HUES6 (cell line): ENCODE measurements at regions not wholly inside any gene's neighbourhood (a gene's known extent, or its start where the extent isn't known, plus 50 kb on each side); places are given as distances from the start of the nearest gene placed in this dataset.

Source experiments
- H3K27ac ChIP-seq: 2 replicates; pipeline ENCODE4 v1.7.0; 2013; ENCODE audit warnings: low read depth, mild to moderate bottlenecking, low read length, inconsistent platforms
- H3K27me3 ChIP-seq: 2 replicates; pipeline ENCODE4 v1.6.1; 2013; ENCODE audit warnings: low read length; ENCODE audit not compliant: control insufficient read depth, insufficient read depth
- H3K36me3 ChIP-seq: 2 replicates; pipeline ENCODE4 v1.6.1; 2013; ENCODE audit warnings: low read length; ENCODE audit not compliant: control insufficient read depth, insufficient read depth
- H3K4me1 ChIP-seq: 2 replicates; pipeline ENCODE4 v1.6.1; 2013; ENCODE audit warnings: low read length; ENCODE audit not compliant: control insufficient read depth, insufficient read depth
- H3K4me3 ChIP-seq: 2 replicates; pipeline ENCODE4 v1.5.1; 2013; ENCODE audit warnings: low read depth, low read length
- H3K9ac ChIP-seq: one replicate; pipeline ENCODE4 v1.6.1; 2013; ENCODE audit warnings: mild to moderate bottlenecking, low read length
- H3K9me3 ChIP-seq: 2 replicates; pipeline ENCODE4 v1.6.1; 2013; ENCODE audit warnings: low read depth, low read length; ENCODE audit not compliant: control insufficient read depth, insufficient read depth

DNA sequence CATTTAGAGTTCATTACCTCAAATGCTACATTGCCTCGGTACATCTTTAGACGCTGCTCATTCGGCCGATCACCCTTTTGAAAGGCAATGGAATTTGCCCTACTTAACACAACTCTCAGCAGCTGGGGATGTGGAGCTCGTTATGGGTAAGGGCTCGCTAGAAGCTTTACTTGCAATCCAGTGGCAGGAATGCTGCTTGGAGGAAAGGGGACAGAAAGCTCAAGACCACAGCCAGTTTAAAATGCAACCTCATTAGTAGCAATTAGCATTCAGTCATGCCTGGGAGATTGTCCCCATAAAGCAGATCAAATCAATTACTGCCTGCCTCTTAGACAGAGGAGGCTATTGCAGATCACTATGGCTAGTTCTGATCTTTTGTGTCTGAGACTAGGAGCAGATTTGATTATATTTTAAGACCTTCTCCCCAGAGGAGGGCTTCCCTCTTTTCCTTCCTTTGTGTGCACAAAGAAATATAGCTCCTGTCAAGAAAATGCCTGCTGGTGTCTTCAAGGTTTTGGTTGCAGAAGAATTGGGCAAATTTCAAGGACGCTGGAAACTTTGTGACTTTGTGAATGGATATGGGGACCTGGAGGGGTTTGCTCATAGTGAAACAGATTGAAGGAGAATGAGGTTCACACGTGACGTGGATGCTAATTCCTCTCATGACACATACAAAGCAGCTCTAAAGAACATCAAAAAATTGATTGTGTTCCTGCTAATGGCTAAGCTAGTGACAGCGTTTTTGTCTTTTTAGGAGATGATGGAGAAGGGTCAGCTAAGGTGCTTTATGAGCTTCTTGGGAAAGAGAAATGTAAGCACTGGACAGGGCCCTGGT, 237.5 kb upstream of the GLRA2 start:
- peaks cover 3% of the 10 kb centered on the region; the same call in 1 of the 2 replicates for H3K27me3 ChIP-seq
- H3K36me3 ChIP-seq = no peaks in the 10 kb centered on the region
- no peak overlapping the region for H3K4me3 ChIP-seq
- no peak overlapping the region for H3K9ac ChIP-seq
- no peaks in the 10 kb centered on the region for H3K9me3 ChIP-seq
- no peak overlapping the region for H3K27ac ChIP-seq
- no peaks in the 10 kb centered on the region for H3K4me1 ChIP-seq

- H3K36me3 ChIP-seq = no peaks in the 10 kb centered on the region
- H3K27me3 ChIP-seq = peaks cover 3% of the 10 kb centered on the region; the same call in 1 of the 2 replicates
- no peaks in the 10 kb centered on the region for H3K9me3 ChIP-seq
- H3K4me3 ChIP-seq = no peak overlapping the region
- H3K9ac ChIP-seq = no peak overlapping the region
- no peaks in the 10 kb centered on the region for H3K4me1 ChIP-seq
- H3K27ac ChIP-seq = no peak overlapping the region
These were observed 239.0 kb upstream of the GLRA2 start for GRCh38 chrX:14290335-14290734.

DNA sequence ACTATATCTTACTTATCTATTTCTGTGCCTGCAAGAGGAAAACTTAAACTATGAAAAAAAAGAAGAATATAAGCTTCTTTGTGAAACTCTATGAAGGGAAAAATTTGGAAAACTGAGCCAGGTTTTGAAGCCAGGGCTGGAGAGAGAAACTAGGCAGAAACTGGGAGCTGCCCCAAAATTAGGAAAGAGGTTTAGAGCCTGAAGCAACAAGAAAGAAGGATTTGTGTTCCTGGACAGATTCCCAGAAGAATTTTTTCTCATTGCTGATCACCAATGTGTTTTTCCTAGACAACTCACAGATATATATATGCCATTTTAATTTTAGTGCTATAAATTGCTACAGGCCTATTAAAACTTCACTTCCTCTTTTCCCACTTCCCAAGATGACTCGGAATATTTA, 245.0 kb upstream of the GEMIN8 start:
- no peak overlapping the region for H3K4me3 ChIP-seq
- H3K27ac ChIP-seq = no peak overlapping the region
- no peak overlapping the region for H3K9ac ChIP-seq
- H3K9me3 ChIP-seq = no peaks in the 10 kb centered on the region
- no peaks in the 10 kb centered on the region; the same call in 1 of the 2 replicates for H3K27me3 ChIP-seq
- H3K4me1 ChIP-seq = no peaks in the 10 kb centered on the region
- H3K36me3 ChIP-seq = no peaks in the 10 kb centered on the region

DNA sequence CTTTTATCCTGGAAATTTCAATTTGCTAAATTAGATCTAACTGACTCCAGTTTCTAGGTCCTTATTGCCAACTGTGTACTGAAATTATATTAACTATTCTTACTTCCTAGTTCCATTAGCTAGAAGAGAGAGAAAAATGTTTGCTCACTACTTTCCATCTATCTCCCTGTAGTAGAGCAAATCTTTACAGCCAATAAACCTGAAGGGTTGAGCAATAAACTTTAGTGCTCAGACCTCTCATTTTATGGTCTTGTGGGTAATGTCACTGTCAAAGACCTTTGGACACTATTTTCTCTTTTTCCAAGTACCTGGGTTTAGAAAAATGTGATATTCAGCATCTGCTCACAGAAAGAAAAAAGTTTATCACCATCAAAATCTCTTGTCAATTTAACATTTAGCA, 237.5 kb upstream of the GEMIN8 start:
- Histone ChIP-seq H3K9ac (no peak overlapping the region), H3K27ac (no peak overlapping the region), H3K9me3 (no peaks in the 10 kb centered on the region), H3K4me3 (no peak overlapping the region), H3K4me1 (no peaks in the 10 kb centered on the region), H3K36me3 (no peaks in the 10 kb centered on the region), H3K27me3 (peaks cover 7% of the 10 kb centered on the region; the same call in 1 of the 2 replicates)

- Histone ChIP-seq H3K9ac (no peak overlapping the region), H3K27me3 (peaks cover 9% of the 10 kb centered on the region; the same call in 1 of the 2 replicates), H3K4me1 (no peaks in the 10 kb centered on the region), H3K27ac (no peak overlapping the region), H3K4me3 (no peak overlapping the region), H3K36me3 (no peaks in the 10 kb centered on the region), H3K9me3 (no peaks in the 10 kb centered on the region)
These were observed 237.0 kb upstream of the GEMIN8 start for GRCh38 chrX:14266705-14267104.

DNA sequence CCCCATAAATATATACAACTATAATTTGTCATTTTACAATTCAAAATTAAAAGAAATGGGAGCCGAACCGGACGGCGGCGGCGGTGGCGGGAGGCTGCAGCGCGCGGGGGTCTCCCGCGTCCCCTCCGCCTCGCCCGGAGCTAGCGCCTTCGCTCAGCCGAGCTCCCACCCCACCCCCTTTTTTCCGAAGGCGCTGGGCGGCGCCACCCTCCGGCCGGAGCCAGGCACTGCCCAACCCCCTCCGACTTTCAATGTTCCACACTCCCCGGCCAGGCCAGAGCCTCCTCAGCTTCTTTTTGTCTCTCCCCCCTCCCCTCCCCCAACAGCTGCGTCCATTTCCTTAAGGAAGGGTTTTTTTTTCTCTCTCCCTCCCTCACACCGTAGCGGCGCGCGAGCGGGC, 214.1 kb upstream of the GEMIN8 start:
- no peak overlapping the region for H3K9ac ChIP-seq

GRCh38 chrX:14235004-14235403, 205.3 kb upstream of the GEMIN8 start:
- Histone ChIP-seq H3K9ac (no peak overlapping the region), H3K27me3 (peaks cover 1% of the 10 kb centered on the region; the same call in 1 of the 2 replicates), H3K4me1 (no peaks in the 10 kb centered on the region), H3K4me3 (no peak overlapping the region), H3K27ac (no peak overlapping the region), H3K36me3 (no peaks in the 10 kb centered on the region), H3K9me3 (no peaks in the 10 kb centered on the region)

More for the DNA sequence above, 214.1 kb upstream of the GEMIN8 start:
- no peaks in the 10 kb centered on the region for H3K4me1 ChIP-seq
- H3K4me3 ChIP-seq = no peak overlapping the region
- H3K36me3 ChIP-seq = no peaks in the 10 kb centered on the region
- H3K9me3 ChIP-seq = no peaks in the 10 kb centered on the region
- peaks cover 13% of the 10 kb centered on the region; the same call in 1 of the 2 replicates for H3K27me3 ChIP-seq
- H3K27ac ChIP-seq = no peak overlapping the region

- Histone ChIP-seq H3K9me3 (no peaks in the 10 kb centered on the region), H3K27me3 (no peaks in the 10 kb centered on the region; the same call in 1 of the 2 replicates)
These were observed 203.0 kb upstream of the GEMIN8 start for GRCh38 chrX:14232688-14233087.

DNA sequence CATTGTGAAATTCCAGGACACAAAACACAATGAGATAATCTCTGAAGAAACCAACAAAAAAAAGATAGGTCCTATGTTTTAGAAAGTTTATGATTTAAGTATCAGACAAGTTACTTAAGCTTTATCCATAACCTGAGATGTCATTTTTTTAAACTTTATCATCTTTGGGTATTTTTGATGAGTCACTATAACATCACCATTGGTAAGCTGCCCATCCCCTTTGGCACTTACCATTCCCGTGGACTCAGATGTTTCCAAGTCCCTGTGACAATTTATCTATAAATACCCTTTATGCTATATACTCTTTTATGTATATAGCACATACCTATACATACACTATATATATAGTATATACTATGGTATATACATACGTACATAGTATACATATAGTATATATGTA, 198.9 kb upstream of the GEMIN8 start:
- Histone ChIP-seq H3K9ac (no peak overlapping the region), H3K27me3 (no peaks in the 10 kb centered on the region; the same call in 1 of the 2 replicates), H3K36me3 (no peaks in the 10 kb centered on the region), H3K4me1 (no peaks in the 10 kb centered on the region), H3K27ac (no peak overlapping the region), H3K4me3 (no peak overlapping the region), H3K9me3 (no peaks in the 10 kb centered on the region)

More at GRCh38 chrX:14232688-14233087, 203.0 kb upstream of the GEMIN8 start:
- no peak overlapping the region for H3K9ac ChIP-seq
- no peak overlapping the region for H3K4me3 ChIP-seq
- H3K36me3 ChIP-seq = no peaks in the 10 kb centered on the region
- no peaks in the 10 kb centered on the region for H3K4me1 ChIP-seq
- no peak overlapping the region for H3K27ac ChIP-seq

GRCh38 chrX:14220386-14220944, 190.8 kb upstream of the GEMIN8 start:
- no peaks in the 10 kb centered on the region for H3K4me1 ChIP-seq
- no peak overlapping the region for H3K4me3 ChIP-seq

DNA sequence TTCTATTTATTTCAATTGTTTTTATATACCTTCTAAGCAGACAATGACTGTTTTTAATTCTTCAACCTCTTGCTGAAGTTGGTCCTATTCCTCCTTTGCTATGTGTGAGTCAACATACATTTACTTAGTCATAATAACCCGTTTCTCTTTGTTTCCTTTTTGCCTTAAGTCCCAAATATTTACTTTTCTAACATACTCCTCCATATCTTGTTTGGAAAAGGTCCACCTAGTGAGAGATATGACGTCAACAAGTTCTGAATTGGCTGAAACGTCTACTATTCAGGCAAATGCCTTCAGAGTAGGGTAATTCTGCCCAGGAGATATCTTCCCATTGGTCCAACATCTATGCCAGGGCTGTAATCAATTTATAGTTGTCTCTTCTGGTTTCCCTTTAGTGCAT, 179.3 kb upstream of the GEMIN8 start:
- Histone ChIP-seq H3K27me3 (peaks cover 9% of the 10 kb centered on the region; the same call in 1 of the 2 replicates), H3K4me3 (no peak overlapping the region), H3K4me1 (no peaks in the 10 kb centered on the region), H3K9me3 (peaks cover 21% of the 10 kb centered on the region), H3K27ac (no peak overlapping the region), H3K9ac (no peak overlapping the region), H3K36me3 (no peaks in the 10 kb centered on the region)

More at GRCh38 chrX:14220386-14220944, 190.8 kb upstream of the GEMIN8 start:
- Histone ChIP-seq H3K9ac (no peak overlapping the region), H3K27ac (no peak overlapping the region), H3K27me3 (peaks cover 7% of the 10 kb centered on the region; the same call in 1 of the 2 replicates), H3K9me3 (no peaks in the 10 kb centered on the region), H3K36me3 (no peaks in the 10 kb centered on the region)
